ENCODE measurements at regions not wholly inside any gene's neighbourhood (a gene's known extent, or its start where the extent isn't known, plus 50 kb on each side); places are given as distances from the start of the nearest gene placed in this dataset.

DNA sequence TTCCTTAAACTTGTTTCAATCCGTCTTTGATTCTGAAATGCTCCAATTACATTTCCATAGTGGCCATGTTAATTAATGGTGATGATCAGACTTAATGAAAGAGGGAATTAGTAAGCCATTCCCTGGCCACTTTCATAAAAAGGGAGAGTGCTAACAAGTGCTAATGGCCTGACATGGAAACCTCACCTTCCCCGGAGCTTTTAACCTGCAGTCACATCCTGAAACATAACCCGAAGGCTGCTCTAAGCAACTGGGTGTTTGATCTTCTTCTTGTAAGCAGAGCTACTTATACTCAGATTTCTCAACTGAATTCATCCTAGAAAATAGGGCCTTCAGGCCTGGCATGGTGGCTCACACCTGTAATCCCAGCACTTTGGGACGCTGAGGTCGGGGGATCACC is 67.1 kb upstream of the ZMYND8 start:
- TF ChIP-seq, protein P1, sequence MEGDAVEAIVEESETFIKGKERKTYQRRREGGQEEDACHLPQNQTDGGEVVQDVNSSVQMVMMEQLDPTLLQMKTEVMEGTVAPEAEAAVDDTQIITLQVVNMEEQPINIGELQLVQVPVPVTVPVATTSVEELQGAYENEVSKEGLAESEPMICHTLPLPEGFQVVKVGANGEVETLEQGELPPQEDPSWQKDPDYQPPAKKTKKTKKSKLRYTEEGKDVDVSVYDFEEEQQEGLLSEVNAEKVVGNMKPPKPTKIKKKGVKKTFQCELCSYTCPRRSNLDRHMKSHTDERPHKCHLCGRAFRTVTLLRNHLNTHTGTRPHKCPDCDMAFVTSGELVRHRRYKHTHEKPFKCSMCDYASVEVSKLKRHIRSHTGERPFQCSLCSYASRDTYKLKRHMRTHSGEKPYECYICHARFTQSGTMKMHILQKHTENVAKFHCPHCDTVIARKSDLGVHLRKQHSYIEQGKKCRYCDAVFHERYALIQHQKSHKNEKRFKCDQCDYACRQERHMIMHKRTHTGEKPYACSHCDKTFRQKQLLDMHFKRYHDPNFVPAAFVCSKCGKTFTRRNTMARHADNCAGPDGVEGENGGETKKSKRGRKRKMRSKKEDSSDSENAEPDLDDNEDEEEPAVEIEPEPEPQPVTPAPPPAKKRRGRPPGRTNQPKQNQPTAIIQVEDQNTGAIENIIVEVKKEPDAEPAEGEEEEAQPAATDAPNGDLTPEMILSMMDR (IDR thresholded peaks at IDR 0.05; ENCODE audit: low read depth, low read length, poor library complexity, severe bottlenecking), result no peak
- TF ChIP-seq EZH2phosphoT487 (IDR thresholded peaks at IDR 0.05; ENCODE audit: borderline replicate concordance, low read length), result no peak

Measured in DOHH2 (cell line).